H1 (cell line): ENCODE measurements at regions not wholly inside any gene's neighbourhood (a gene's known extent, or its start where the extent isn't known, plus 50 kb on each side); places are given as distances from the start of the nearest gene placed in this dataset.
A peak's percentile ranks its signal among the peaks of the same experiment; 100 is the strongest.

Experiments used
- CTCF ChIA-PET: fragments of 300-600 bp; sonication (Branson Sonifier 250); formaldehyde crosslinking; loops from one replicate; lab custom pipeline; 2021; ENCODE audit not compliant: partially characterized antibody; lab: Charles Lee
- POLR2A ChIA-PET: fragments of 300-600 bp; sonication (Branson Sonifier 250); formaldehyde crosslinking; loops from one replicate; lab custom pipeline; 2021; ENCODE audit warnings: inconsistent platforms; ENCODE audit not compliant: partially characterized antibody; lab: Charles Lee
- DNase-seq, 2 experiments: peaks; one replicate each; pipeline versions ENCODE4 v3.0.0 to v3.0.0-alpha.2; 2010 to 2022; ENCODE audit warnings: low spot score in 2 of 2, low read depth in 1 of 2, mixed read lengths in 1 of 2
- FAIRE-seq: peaks from 2 replicates; lab custom pipeline; 2011; peaks lifted over from hg19 to GRCh38; lab: Jason Lieb, UNC
- H2AFZ ChIP-seq: 2 replicates; pipeline ENCODE4 v1.8.1; 2012; ENCODE audit warnings: low read length, inconsistent platforms
- H2AK5ac ChIP-seq: 2 replicates; pipeline ENCODE4 v1.6.1; 2013; ENCODE audit warnings: low read depth, low read length
- H2BK120ac ChIP-seq: replicated peaks from 2 replicates; pipeline ENCODE3; 2013; ENCODE audit warnings: low read depth, low read length, inconsistent platforms
- H2BK12ac ChIP-seq: 2 replicates; pipeline ENCODE4 v1.6.1; 2013; ENCODE audit warnings: low read depth, low read length
- H2BK15ac ChIP-seq: 2 replicates; pipeline ENCODE4 v1.6.1; 2013; ENCODE audit warnings: low read length
- H2BK20ac ChIP-seq: 2 replicates; pipeline ENCODE4 v1.6.1; 2013; ENCODE audit warnings: low read length
- H2BK5ac ChIP-seq: 2 replicates; pipeline ENCODE4 v1.6.1; 2013; ENCODE audit warnings: low read depth, low read length
- H3K14ac ChIP-seq: 2 replicates; pipeline ENCODE4 v1.6.1; 2013; ENCODE audit warnings: inconsistent platforms; ENCODE audit not compliant: insufficient read length
- H3K18ac ChIP-seq: 2 replicates; pipeline ENCODE4 v1.6.1; 2013; ENCODE audit warnings: low read length; ENCODE audit errors: extremely low read depth
- H3K23ac ChIP-seq: 2 replicates; pipeline ENCODE4 v1.6.1; 2013; ENCODE audit warnings: inconsistent platforms; ENCODE audit not compliant: insufficient read length
- H3K23me2 ChIP-seq: 2 replicates; pipeline ENCODE4 v1.6.1; 2013; ENCODE audit warnings: low read depth, low read length
- H3K27ac ChIP-seq: 2 replicates; pipeline ENCODE4 v1.6.1; 2011; ENCODE audit warnings: low read depth, low read length, inconsistent platforms
- H3K27me3 ChIP-seq, 4 experiments: replicated peaks in 1 of 4; 1 replicate in 1 of 4; 2 replicates in 3 of 4; pipeline versions ENCODE4 v1.6.1 to v1.8.1; 2011 to 2013; ENCODE audit warnings: low read length in 3 of 4, mild to moderate bottlenecking in 3 of 4, inconsistent platforms in 2 of 4, mixed read lengths in 2 of 4, moderate library complexity in 1 of 4; ENCODE audit not compliant: control insufficient read depth in 3 of 4, insufficient read depth in 3 of 4; ENCODE audit errors: extremely low read depth in 1 of 4
- H3K36me3 ChIP-seq, 4 experiments: 2 replicates each; pipeline versions ENCODE4 v1.6.1 to v1.8.1; 2011 to 2013; ENCODE audit warnings: mild to moderate bottlenecking in 4 of 4, low read length in 3 of 4, moderate library complexity in 2 of 4, control low read depth in 1 of 4, inconsistent platforms in 1 of 4; ENCODE audit not compliant: insufficient read depth in 4 of 4, control insufficient read depth in 2 of 4
- H3K4ac ChIP-seq: replicated peaks from 2 replicates; pipeline ENCODE3; 2013; ENCODE audit warnings: low read length, low read depth, mixed read lengths, inconsistent platforms; ENCODE audit not compliant: insufficient read length
- H3K4me1 ChIP-seq, 4 experiments: replicated peaks in 1 of 4; 1 replicate in 1 of 4; 2 replicates in 3 of 4; pipeline versions ENCODE4 v1.6.1 to v1.8.1; 2011 to 2013; ENCODE audit warnings: low read length in 3 of 4, inconsistent platforms in 2 of 4, mixed read lengths in 1 of 4; ENCODE audit not compliant: insufficient read depth in 4 of 4, control insufficient read depth in 3 of 4
- H3K4me2 ChIP-seq, 2 experiments: 2 replicates each; pipeline versions ENCODE4 v1.6.1 to v1.8.1; 2011 to 2013; ENCODE audit warnings: low read depth in 2 of 2, low read length in 2 of 2, control low read depth in 1 of 2, inconsistent platforms in 1 of 2, mild to moderate bottlenecking in 1 of 2; ENCODE audit not compliant: insufficient read depth in 1 of 2
- H3K4me3 ChIP-seq, 4 experiments: fragments of 200-600, 300-600 bp in 1 of 4; sonication (generic), shearing (Covaris generic), sonication (Bioruptor Twin) in 1 of 4; 2 replicates each; pipeline versions ENCODE4 v1.5.1 to v1.8.1; 2011 to 2016; ENCODE audit warnings: low read length in 4 of 4, low read depth in 3 of 4, control low read depth in 2 of 4, inconsistent platforms in 2 of 4, mild to moderate bottlenecking in 2 of 4, mixed read lengths in 1 of 4, moderate library complexity in 1 of 4; ENCODE audit not compliant: insufficient read depth in 2 of 4; ENCODE audit errors: extremely low read depth in 1 of 4
- H3K56ac ChIP-seq: replicated peaks from 2 replicates; pipeline ENCODE3; 2013; ENCODE audit warnings: low read depth, mild to moderate bottlenecking, mixed read lengths, low read length, inconsistent platforms; ENCODE audit not compliant: insufficient read length
- H3K79me1 ChIP-seq: 2 replicates; pipeline ENCODE4 v1.6.1; 2013; ENCODE audit warnings: low read depth, low read length, control low read depth
- H3K79me2 ChIP-seq, 2 experiments: 2 replicates each; pipeline versions ENCODE4 v1.6.1 to v1.8.1; 2012 to 2013; ENCODE audit warnings: low read length in 2 of 2, mild to moderate bottlenecking in 2 of 2, inconsistent platforms in 1 of 2; ENCODE audit not compliant: insufficient read depth in 2 of 2, control insufficient read depth in 1 of 2
- H3K9ac ChIP-seq, 4 experiments: replicated peaks in 1 of 4; 1 replicate in 1 of 4; 2 replicates in 3 of 4; pipeline versions ENCODE4 v1.6.1 to v1.8.1; 2011 to 2013; ENCODE audit warnings: low read depth in 3 of 4, low read length in 3 of 4, control low read depth in 2 of 4, mild to moderate bottlenecking in 2 of 4, moderate library complexity in 2 of 4, inconsistent platforms in 1 of 4; ENCODE audit errors: extremely low read depth in 1 of 4
- H3K9me3 ChIP-seq, 2 experiments: 2 replicates each; pipeline versions ENCODE4 v1.6.1 to v1.8.1; 2012 to 2013; ENCODE audit warnings: mild to moderate bottlenecking in 2 of 2, moderate library complexity in 2 of 2, control low read depth in 1 of 2, inconsistent platforms in 1 of 2, low read depth in 1 of 2, low read length in 1 of 2, mixed read lengths in 1 of 2; ENCODE audit not compliant: insufficient read depth in 2 of 2
- H4K20me1 ChIP-seq, 2 experiments: replicated peaks in 1 of 2; 2 replicates each; pipeline versions ENCODE3 to v1.8.1; 2011 to 2013; ENCODE audit warnings: inconsistent platforms in 2 of 2, low read length in 2 of 2, mild to moderate bottlenecking in 1 of 2; ENCODE audit not compliant: insufficient read depth in 2 of 2, control insufficient read depth in 1 of 2
- H4K5ac ChIP-seq: 2 replicates; pipeline ENCODE4 v1.6.1; 2013; ENCODE audit warnings: low read length, low read depth, mixed read lengths, inconsistent platforms; ENCODE audit not compliant: insufficient read length
- H4K8ac ChIP-seq: 2 replicates; pipeline ENCODE4 v1.8.0; 2013; ENCODE audit warnings: mild to moderate bottlenecking, moderate library complexity, low read length, inconsistent platforms; ENCODE audit not compliant: insufficient read depth; ENCODE audit errors: extremely low read depth
- H4K91ac ChIP-seq: replicated peaks from 2 replicates; pipeline ENCODE3; 2013; ENCODE audit warnings: low read length, mixed read lengths, inconsistent platforms; ENCODE audit not compliant: insufficient read length
- CBX8 ChIP-seq: fragments of 300-800, 300-1000 bp; sonication (generic); IDR thresholded peaks from 2 replicates; pipeline ENCODE4 v1.7.1; 2016; ENCODE audit warnings: low read depth, low read length, borderline replicate concordance
- EZH2 ChIP-seq: fragments of 200-600 bp; sonication (generic); IDR thresholded peaks from 2 replicates; pipeline ENCODE4 v1.7.1; 2012; ENCODE audit warnings: low read depth, mild to moderate bottlenecking, moderate library complexity, low read length, inconsistent platforms; ENCODE audit not compliant: severe bottlenecking
- SUZ12 ChIP-seq: fragments of 200-600 bp; sonication (generic); IDR thresholded peaks from 2 replicates; pipeline ENCODE4 v1.6.1; 2012; ENCODE audit warnings: mild to moderate bottlenecking, inconsistent platforms, low read length, moderate library complexity, mixed read lengths
- USF2 ChIP-seq: IDR thresholded peaks from 2 replicates; pipeline ENCODE4 v1.6.1; 2011; ENCODE audit warnings: low read length, improper control_type of control experiment
- WGBS, 2 experiments: shearing (Covaris generic) in 1 of 2; methylation state at CpG; one replicate each; pipeline versions ENCODE4 v1.1.6 to v1.1.7; 2013 to 2015; ENCODE audit warnings: low lambda C conversion rate in 2 of 2, mixed read lengths in 2 of 2, inconsistent platforms in 1 of 2, low coverage in 1 of 2, missing lambda C conversion rate in 1 of 2; ENCODE audit not compliant: insufficient replicate concordance in 2 of 2, insufficient coverage in 1 of 2, insufficient read length in 1 of 2; ENCODE audit errors: extremely low coverage in 1 of 2, missing lambda C conversion rate in 1 of 2; 5-methylcytosine and 5-hydroxymethylcytosine counted together

- POLR2A ChIA-PET: no interaction called here
- 91% methylated on average over 4 of the region's 4 CpGs; no CpG with 5 or more reads in 1 of the 2 experiments for WGBS, 2 experiments
Measured at GRCh38 chr16:51967646-51968045, 579.3 kb downstream of the TOX3 start.

More at GRCh38 chr16:51967646-51968045, 579.3 kb downstream of the TOX3 start:
- DNase-seq: no peak
- Histone ChIP-seq H2AK5ac (no peak overlapping the region), H3K27me3 (no peaks in the 10 kb centered on the region), H3K79me1 (no peaks in the 10 kb centered on the region), H3K14ac (no peak overlapping the region), H2BK120ac (no peak overlapping the region), H2BK5ac (no peak overlapping the region), H2BK12ac (no peak overlapping the region), H3K4me3 (no peak overlapping the region), H3K9ac (no peak overlapping the region), H3K36me3 (no peaks in the 10 kb centered on the region), H3K4me1 (peaks cover 0 to 8% (median under 1%) of the 10 kb centered on the region in 4 experiments; a peak in 2 of 7 replicates), H4K20me1 (no peaks in the 10 kb centered on the region), H3K4ac (no peak overlapping the region), H3K9me3 (no peaks in the 10 kb centered on the region), H3K4me2 (no peak overlapping the region), H4K5ac (no peak overlapping the region), H2BK15ac (no peak overlapping the region), H3K18ac (no peak overlapping the region), H2AFZ (0 out of 2 replicates have a peak overlapping the region, but pooled peaks have one; percentile 82), H3K27ac (no peak overlapping the region), H3K56ac (no peak overlapping the region), H3K23me2 (no peaks in the 10 kb centered on the region; the same call in 1 of the 2 replicates), H2BK20ac (no peak overlapping the region), H3K23ac (no peak overlapping the region), H3K79me2 (no peaks in the 10 kb centered on the region), H4K91ac (no peak overlapping the region), H4K8ac (no peak overlapping the region)
- CTCF ChIA-PET: interaction anchor here (1.6 to 22.6 kb wide), 3 partner anchors 14 to 154 kb away, joined by 3 to 424 read pairs (median 4); no protein-coding TSS in a partner anchor
- no peak for TF ChIP-seq CBX8
- TF ChIP-seq EZH2: no peak
- no peak for TF ChIP-seq USF2
- no peak for TF ChIP-seq SUZ12
- FAIRE-seq: no peak
